ENCODE measurements at regions not wholly inside any gene's neighbourhood (a gene's known extent, or its start where the extent isn't known, plus 50 kb on each side); places are given as distances from the start of the nearest gene placed in this dataset.

- RAD21 ChIA-PET (ENCODE audit: low non-redundant PET in 1 of 2, low total read pairs in 2 of 2, uncharacterized antibody in 2 of 2, unreplicated experiment in 2 of 2) = no interaction called here
- Histone ChIP-seq H3K4me3 (replicated peaks in 1 of 2; ENCODE audit: low read depth in 1 of 2, low read length in 2 of 2) (no peak overlapping the region), H3K27me3 (ENCODE audit: insufficient read depth, low read length) (peaks cover 11% of the 10 kb centered on the region; the same call in 1 of the 2 replicates), H3K27ac (ENCODE audit: low read depth, low read length) (no peak overlapping the region), H3K9me3 (ENCODE audit: control insufficient read depth in 1 of 2, insufficient read depth in 1 of 2, low read depth in 1 of 2, low read length in 2 of 2) (no peaks in the 10 kb centered on the region), H3K4me2 (ENCODE audit: low read length) (no peak overlapping the region), H4K20me1 (ENCODE audit: insufficient read depth) (no peaks in the 10 kb centered on the region), H3K36me3 (ENCODE audit: control insufficient read depth in 1 of 2, insufficient read depth in 2 of 2, low read length in 2 of 2) (no peaks in the 10 kb centered on the region), H3K79me2 (ENCODE audit: insufficient read depth, low read length) (no peaks in the 10 kb centered on the region), H2AFZ (ENCODE audit: low read depth, low read length, poor library complexity, severe bottlenecking) (no peak overlapping the region), H3K9ac (ENCODE audit: low read length) (no peak overlapping the region), H3K4me1 (ENCODE audit: control insufficient read depth in 1 of 2, insufficient read depth in 2 of 2, low read length in 2 of 2) (peaks cover 0 to 6% of the 10 kb centered on the region in 2 experiments; a peak in 1 of 4 replicates), H3K9me2 (ENCODE audit: insufficient read depth) (no peaks in the 10 kb centered on the region)
- CTCF ChIA-PET = no interaction called here
- intact Hi-C loops (cut with micrococcal nuclease) = no loop called here
- POLR2A ChIA-PET = no interaction called here
- no peak for TF ChIP-seq JUND (IDR thresholded peaks at IDR 0.05)
- DNase-seq (ENCODE audit: low read depth, low spot score) = no peak
- no peak for ATAC-seq
- BruUV-seq (replicated peaks) = no TSS peak
Measured at GRCh38 chr22:47373648-47374272, 611.3 kb downstream of the TBC1D22A start.

GRCh38 chr22:47372596-47373385 is 610.3 kb downstream of the TBC1D22A start:
- H3K79me2 ChIP-seq (ENCODE audit: insufficient read depth, low read length) = no peaks in the 10 kb centered on the region
- H3K4me1 ChIP-seq (ENCODE audit: control insufficient read depth in 1 of 2, insufficient read depth in 2 of 2, low read length in 2 of 2) = peaks cover 2 to 10% of the 10 kb centered on the region in 2 experiments; a peak in 1 of 4 replicates
- DNase-seq (ENCODE audit: low read depth, low spot score) = no peak
- no TSS peak for BruUV-seq (replicated peaks)
- RAD21 ChIA-PET (ENCODE audit: low non-redundant PET in 1 of 2, low total read pairs in 2 of 2, uncharacterized antibody in 2 of 2, unreplicated experiment in 2 of 2) = no interaction called here
- H3K27ac ChIP-seq (ENCODE audit: low read depth, low read length) = no peak overlapping the region
- no peaks in the 10 kb centered on the region for H3K9me2 ChIP-seq (ENCODE audit: insufficient read depth)
- ATAC-seq = no peak
- no peak overlapping the region for H2AFZ ChIP-seq (ENCODE audit: low read depth, low read length, poor library complexity, severe bottlenecking)
- intact Hi-C loops (cut with micrococcal nuclease) = no loop called here
- no peak overlapping the region for H3K9ac ChIP-seq (ENCODE audit: low read length)
- H3K27me3 ChIP-seq (ENCODE audit: insufficient read depth, low read length) = peaks cover 11% of the 10 kb centered on the region; the same call in 1 of the 2 replicates
- no peaks in the 10 kb centered on the region for H4K20me1 ChIP-seq (ENCODE audit: insufficient read depth)
- H3K4me3 ChIP-seq (replicated peaks in 1 of 2; ENCODE audit: low read depth in 1 of 2, low read length in 2 of 2) = no peak overlapping the region
- H3K4me2 ChIP-seq (ENCODE audit: low read length) = no peak overlapping the region
- H3K36me3 ChIP-seq (ENCODE audit: control insufficient read depth in 1 of 2, insufficient read depth in 2 of 2, low read length in 2 of 2) = no peaks in the 10 kb centered on the region
- TF ChIP-seq ELF1 (IDR thresholded peaks at IDR 0.05; ENCODE audit: borderline replicate concordance, low read depth) (no peak), ZBTB33 (IDR thresholded peaks at IDR 0.05; ENCODE audit: extremely low read depth, insufficient replicate concordance, low read length) (no peak), SP1 (IDR thresholded peaks at IDR 0.05; ENCODE audit: low read depth) (no peak), EZH2 (IDR thresholded peaks at IDR 0.05) (no peak), ZFX (IDR thresholded peaks at IDR 0.05) (no peak), EGR1 (IDR thresholded peaks at IDR 0.05; ENCODE audit: low read depth) (no peak)
- POLR2A ChIA-PET = no interaction called here
- no peaks in the 10 kb centered on the region for H3K9me3 ChIP-seq (ENCODE audit: control insufficient read depth in 1 of 2, insufficient read depth in 1 of 2, low read depth in 1 of 2, low read length in 2 of 2)
- CTCF ChIA-PET = no interaction called here
